Neural progenitor cell (in vitro differentiated cells): ENCODE measurements at regions not wholly inside any gene's neighbourhood (a gene's known extent, or its start where the extent isn't known, plus 50 kb on each side); places are given as distances from the start of the nearest gene placed in this dataset.

Experiments
- EZH2 ChIP-seq: fragments of 200-600 bp; sonication (generic); IDR thresholded peaks from 2 replicates; pipeline ENCODE4 v1.6.1; 2017; ENCODE audit warnings: antibody characterized with exemption, mild to moderate bottlenecking, moderate library complexity
- TF ChIP-seq, protein P1 (sequence below): fragments of 200-600 bp; sonication (generic); IDR thresholded peaks from 2 replicates; pipeline ENCODE4 v1.5.1; 2017; ENCODE audit warnings: antibody characterized with exemption, mild to moderate bottlenecking

DNA sequence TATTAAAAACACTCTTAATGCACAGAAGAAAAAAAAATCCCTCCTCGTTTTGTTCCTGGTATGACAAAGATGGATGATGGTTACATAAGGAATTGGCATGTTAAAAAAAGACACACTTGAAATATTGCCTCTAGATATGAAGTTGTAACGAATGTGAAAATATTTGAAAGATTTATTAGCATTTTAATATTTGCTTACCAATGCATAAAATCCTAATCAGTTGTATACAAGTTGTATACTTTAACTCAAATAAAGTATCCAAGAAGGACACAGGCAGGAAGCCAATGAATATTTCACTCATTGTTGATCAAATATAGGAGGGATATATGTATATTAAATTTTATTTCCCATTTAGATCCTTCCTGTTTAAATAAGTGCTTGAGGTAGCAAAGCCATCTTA, 850.8 kb upstream of the RBFOX1 start:
- TF ChIP-seq EZH2, result no peak
- TF ChIP-seq, protein P1, sequence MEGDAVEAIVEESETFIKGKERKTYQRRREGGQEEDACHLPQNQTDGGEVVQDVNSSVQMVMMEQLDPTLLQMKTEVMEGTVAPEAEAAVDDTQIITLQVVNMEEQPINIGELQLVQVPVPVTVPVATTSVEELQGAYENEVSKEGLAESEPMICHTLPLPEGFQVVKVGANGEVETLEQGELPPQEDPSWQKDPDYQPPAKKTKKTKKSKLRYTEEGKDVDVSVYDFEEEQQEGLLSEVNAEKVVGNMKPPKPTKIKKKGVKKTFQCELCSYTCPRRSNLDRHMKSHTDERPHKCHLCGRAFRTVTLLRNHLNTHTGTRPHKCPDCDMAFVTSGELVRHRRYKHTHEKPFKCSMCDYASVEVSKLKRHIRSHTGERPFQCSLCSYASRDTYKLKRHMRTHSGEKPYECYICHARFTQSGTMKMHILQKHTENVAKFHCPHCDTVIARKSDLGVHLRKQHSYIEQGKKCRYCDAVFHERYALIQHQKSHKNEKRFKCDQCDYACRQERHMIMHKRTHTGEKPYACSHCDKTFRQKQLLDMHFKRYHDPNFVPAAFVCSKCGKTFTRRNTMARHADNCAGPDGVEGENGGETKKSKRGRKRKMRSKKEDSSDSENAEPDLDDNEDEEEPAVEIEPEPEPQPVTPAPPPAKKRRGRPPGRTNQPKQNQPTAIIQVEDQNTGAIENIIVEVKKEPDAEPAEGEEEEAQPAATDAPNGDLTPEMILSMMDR, result no peak
